A673 (cell line): ENCODE measurements at regions not wholly inside any gene's neighbourhood (a gene's known extent, or its start where the extent isn't known, plus 50 kb on each side); places are given as distances from the start of the nearest gene placed in this dataset.

Experiments used
- EZH2 ChIP-seq: fragments of 200-600 bp; sonication (generic); IDR thresholded peaks from 2 replicates; pipeline ENCODE4 v1.6.1; 2017; ENCODE audit warnings: borderline replicate concordance, low read depth, mild to moderate bottlenecking, mixed read lengths, antibody characterized with exemption, low read length; ENCODE audit not compliant: poor library complexity, severe bottlenecking
- TF ChIP-seq, protein P1 (sequence below): fragments of 300-800, 200-600 bp; sonication (generic); conservative IDR thresholded peaks from 2 replicates; pipeline ENCODE4 v1.5.1; 2017; ENCODE audit warnings: low read depth, mild to moderate bottlenecking, antibody characterized with exemption, low read length, moderate library complexity, mixed read lengths

- TF ChIP-seq, protein P1, sequence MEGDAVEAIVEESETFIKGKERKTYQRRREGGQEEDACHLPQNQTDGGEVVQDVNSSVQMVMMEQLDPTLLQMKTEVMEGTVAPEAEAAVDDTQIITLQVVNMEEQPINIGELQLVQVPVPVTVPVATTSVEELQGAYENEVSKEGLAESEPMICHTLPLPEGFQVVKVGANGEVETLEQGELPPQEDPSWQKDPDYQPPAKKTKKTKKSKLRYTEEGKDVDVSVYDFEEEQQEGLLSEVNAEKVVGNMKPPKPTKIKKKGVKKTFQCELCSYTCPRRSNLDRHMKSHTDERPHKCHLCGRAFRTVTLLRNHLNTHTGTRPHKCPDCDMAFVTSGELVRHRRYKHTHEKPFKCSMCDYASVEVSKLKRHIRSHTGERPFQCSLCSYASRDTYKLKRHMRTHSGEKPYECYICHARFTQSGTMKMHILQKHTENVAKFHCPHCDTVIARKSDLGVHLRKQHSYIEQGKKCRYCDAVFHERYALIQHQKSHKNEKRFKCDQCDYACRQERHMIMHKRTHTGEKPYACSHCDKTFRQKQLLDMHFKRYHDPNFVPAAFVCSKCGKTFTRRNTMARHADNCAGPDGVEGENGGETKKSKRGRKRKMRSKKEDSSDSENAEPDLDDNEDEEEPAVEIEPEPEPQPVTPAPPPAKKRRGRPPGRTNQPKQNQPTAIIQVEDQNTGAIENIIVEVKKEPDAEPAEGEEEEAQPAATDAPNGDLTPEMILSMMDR = no peak
- no peak for TF ChIP-seq EZH2
These were observed 56.8 kb upstream of the FAM181A start for GRCh38 chr14:93870377-93870776.
